Dendritic cell treated with granulocyte-macrophage colony-stimulating factor and Interleukin-4, amounts not matched to agents 40 ng/mL and 50 ng/mL, for 4 days (primary cell): ENCODE measurements at regions not wholly inside any gene's neighbourhood (a gene's known extent, or its start where the extent isn't known, plus 50 kb on each side); places are given as distances from the start of the nearest gene placed in this dataset.

Source experiments
- H3K27ac Mint-ChIP-seq: one replicate; pipeline ENCODE4 v1.8.0; 2022; ENCODE audit warnings: mild to moderate bottlenecking, mixed read lengths
- H3K27me3 Mint-ChIP-seq: one replicate; pipeline ENCODE4 v1.8.0; 2022; ENCODE audit warnings: mild to moderate bottlenecking, mixed read lengths
- H3K36me3 Mint-ChIP-seq: one replicate; pipeline ENCODE4 v1.8.0; 2022; ENCODE audit warnings: low read depth, mixed read lengths
- H3K4me1 Mint-ChIP-seq: one replicate; pipeline ENCODE4 v1.8.0; 2022; ENCODE audit warnings: low read depth, mixed read lengths
- H3K4me3 Mint-ChIP-seq: one replicate; pipeline ENCODE4 v1.8.0; 2022; ENCODE audit warnings: mild to moderate bottlenecking, moderate library complexity, mixed read lengths
- H3K9me3 Mint-ChIP-seq: one replicate; pipeline ENCODE4 v1.8.0; 2022; ENCODE audit warnings: mixed read lengths
- intact Hi-C: fragments of 100-400 bp; cut with micrococcal nuclease; formaldehyde crosslinking; loops from one replicate; pipeline ENCODE4 v1.15.0; 2022

GRCh38 chr11:106276859-106277436 lies 199.5 kb downstream of the AASDHPPT start:
- intact Hi-C loops, result no loop called here
- Mint-ChIP-seq H3K36me3 (no peaks in the 10 kb centered on the region), H3K27me3 (no peaks in the 10 kb centered on the region), H3K4me3 (no peak overlapping the region), H3K9me3 (peaks cover 16% of the 10 kb centered on the region), H3K4me1 (no peaks in the 10 kb centered on the region), H3K27ac (no peak overlapping the region)

DNA sequence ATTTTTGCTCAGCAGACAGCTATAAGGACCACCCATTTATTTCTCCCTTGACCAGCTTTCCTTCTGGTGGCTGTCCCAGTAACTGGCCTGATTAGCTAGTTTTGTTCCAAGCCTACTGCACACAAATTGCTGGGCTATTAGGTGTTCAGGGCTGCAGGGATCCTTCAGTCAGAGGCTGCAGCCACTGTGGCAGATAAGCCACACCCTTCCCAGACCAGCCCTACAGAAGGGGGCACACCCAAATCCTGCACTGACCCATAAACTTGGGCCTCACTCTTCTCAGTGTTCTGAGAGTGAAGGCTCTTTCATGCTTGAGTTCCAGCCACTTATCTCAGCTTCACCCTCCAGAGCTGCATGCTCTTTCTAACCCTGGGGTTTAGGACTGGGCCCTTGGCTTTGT lies 200.0 kb downstream of the AASDHPPT start:
- Mint-ChIP-seq H3K9me3 (peaks cover 18% of the 10 kb centered on the region), H3K4me1 (no peaks in the 10 kb centered on the region), H3K27ac (no peak overlapping the region), H3K36me3 (no peaks in the 10 kb centered on the region), H3K27me3 (no peaks in the 10 kb centered on the region), H3K4me3 (no peak overlapping the region)
- intact Hi-C loops, result no loop called here

DNA sequence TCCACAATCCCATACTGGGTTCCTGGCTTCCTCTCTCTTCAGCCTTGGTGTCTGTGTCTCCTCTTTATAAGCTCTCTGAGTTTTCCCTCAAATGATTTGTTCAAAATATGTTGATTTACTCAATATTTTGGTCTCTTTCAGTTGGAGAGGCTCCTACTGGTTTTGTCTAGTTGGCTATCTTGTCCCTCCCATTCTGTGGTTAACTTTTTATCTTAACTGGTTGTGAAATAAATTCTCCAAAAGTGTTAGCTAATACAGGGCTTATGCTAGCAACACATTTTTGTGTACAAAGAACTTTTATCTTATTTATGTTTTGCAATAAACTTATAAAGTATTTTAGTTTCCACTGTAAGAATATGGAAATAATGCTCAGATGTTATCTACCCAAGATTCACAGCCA lies 200.9 kb downstream of the AASDHPPT start:
- no peaks in the 10 kb centered on the region for H3K4me1 Mint-ChIP-seq
- H3K27ac Mint-ChIP-seq, result no peak overlapping the region
- H3K36me3 Mint-ChIP-seq, result no peaks in the 10 kb centered on the region
- intact Hi-C loops, result no loop called here
- peaks cover 21% of the 10 kb centered on the region for H3K9me3 Mint-ChIP-seq
- H3K4me3 Mint-ChIP-seq, result no peak overlapping the region
- H3K27me3 Mint-ChIP-seq, result no peaks in the 10 kb centered on the region

- Mint-ChIP-seq H3K27ac (no peak overlapping the region), H3K4me3 (no peak overlapping the region), H3K9me3 (peaks cover 25% of the 10 kb centered on the region), H3K27me3 (no peaks in the 10 kb centered on the region), H3K4me1 (no peaks in the 10 kb centered on the region), H3K36me3 (no peaks in the 10 kb centered on the region)
- intact Hi-C loops, result no loop called here
These were observed 202.6 kb downstream of the AASDHPPT start for GRCh38 chr11:106280036-106280435.

DNA sequence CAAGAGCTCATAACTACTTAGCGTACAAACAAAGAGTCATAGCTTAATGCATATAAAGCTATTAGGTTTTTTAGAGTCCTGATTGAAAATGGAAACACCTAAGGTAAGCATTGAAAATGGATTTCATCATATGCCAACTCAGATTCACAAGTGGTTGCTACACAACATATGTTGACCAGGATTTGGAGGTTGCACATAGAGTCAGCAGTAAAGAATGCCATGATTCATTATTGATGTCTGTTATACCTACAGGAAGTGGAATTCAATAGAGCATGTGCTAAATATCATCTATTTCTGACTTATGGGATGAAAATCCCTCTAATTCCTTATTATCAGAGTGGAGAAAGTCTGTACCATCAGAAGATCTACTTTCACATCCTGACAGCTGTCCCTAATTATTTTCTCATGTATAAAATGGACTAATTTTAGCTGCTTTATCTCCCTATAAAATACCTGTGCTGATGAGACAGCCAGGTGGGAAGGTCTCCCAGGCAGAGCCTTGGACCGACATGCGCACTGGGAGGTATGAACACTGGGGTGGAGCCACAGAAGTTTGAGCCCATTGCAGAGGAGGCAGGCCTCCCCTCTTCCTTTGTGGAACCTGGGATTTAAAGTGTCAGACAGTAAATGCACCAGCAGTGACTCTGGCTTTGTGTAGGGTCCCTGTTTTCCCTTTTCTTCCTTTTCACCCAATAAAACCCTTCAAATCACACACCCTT lies 204.2 kb downstream of the AASDHPPT start:
- Mint-ChIP-seq H3K36me3 (no peaks in the 10 kb centered on the region), H3K27me3 (no peaks in the 10 kb centered on the region), H3K9me3 (peaks cover 25% of the 10 kb centered on the region), H3K27ac (no peak overlapping the region), H3K4me1 (no peaks in the 10 kb centered on the region), H3K4me3 (no peak overlapping the region)
- intact Hi-C loops, result no loop called here

- Mint-ChIP-seq H3K27ac (no peak overlapping the region), H3K4me3 (no peak overlapping the region), H3K36me3 (no peaks in the 10 kb centered on the region), H3K9me3 (peaks cover 17% of the 10 kb centered on the region), H3K4me1 (no peaks in the 10 kb centered on the region), H3K27me3 (no peaks in the 10 kb centered on the region)
- intact Hi-C loops, result no loop called here
These were observed 209.5 kb downstream of the AASDHPPT start for GRCh38 chr11:106286881-106287504.

DNA sequence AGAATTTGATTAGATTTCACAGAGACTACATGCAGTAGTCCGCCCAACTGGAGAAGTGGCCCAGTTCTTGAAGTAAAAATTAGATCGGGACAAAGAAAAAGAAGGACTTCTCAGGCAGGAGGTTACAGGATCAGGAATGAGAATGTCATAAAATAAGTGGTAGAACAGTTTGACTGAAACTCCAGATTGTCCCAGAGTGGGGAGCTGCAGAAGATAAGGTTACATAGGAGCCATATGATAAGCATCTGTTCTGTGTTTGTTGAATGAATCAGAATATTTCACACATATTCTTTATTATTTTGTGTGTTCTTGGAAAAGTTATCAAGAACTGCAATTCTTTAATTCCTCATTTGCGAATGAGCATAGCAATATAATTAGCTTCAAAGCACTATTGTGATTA lies 210.6 kb downstream of the AASDHPPT start:
- H3K27me3 Mint-ChIP-seq, result no peaks in the 10 kb centered on the region
- H3K9me3 Mint-ChIP-seq, result peaks cover 9% of the 10 kb centered on the region
- no peaks in the 10 kb centered on the region for H3K4me1 Mint-ChIP-seq
- H3K36me3 Mint-ChIP-seq, result no peaks in the 10 kb centered on the region
- no peak overlapping the region for H3K27ac Mint-ChIP-seq
- H3K4me3 Mint-ChIP-seq, result no peak overlapping the region
- intact Hi-C loops, result no loop called here

DNA sequence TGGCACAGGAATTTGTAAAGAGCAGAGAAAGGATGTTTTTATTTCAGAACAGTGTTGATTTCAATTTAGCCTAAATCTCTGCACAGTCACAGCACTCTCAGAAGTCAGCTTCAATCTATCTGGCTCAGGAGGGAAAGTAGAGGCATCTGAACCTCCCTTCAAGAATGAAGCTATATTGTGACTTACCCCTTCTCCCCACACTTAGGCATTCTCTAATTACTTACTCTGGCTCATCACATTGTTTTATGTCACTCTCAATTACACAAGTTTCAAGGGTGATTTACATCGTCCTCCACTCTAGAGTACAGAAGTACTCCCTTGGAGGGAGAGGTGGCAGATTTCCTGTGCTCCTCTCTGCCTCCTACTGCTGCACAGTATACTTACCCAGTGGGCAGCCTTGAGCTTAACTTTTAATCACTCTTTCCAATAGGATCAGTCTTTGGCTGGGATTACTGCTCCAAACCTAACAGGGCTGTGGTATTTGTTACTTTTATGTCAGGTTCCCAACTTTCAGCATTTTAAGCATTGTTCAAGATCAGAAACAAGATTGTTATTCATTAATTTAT lies 211.4 kb downstream of the AASDHPPT start:
- Mint-ChIP-seq H3K4me1 (no peaks in the 10 kb centered on the region), H3K4me3 (no peak overlapping the region), H3K9me3 (peaks cover under 1% of the 10 kb centered on the region), H3K36me3 (no peaks in the 10 kb centered on the region), H3K27ac (no peak overlapping the region), H3K27me3 (no peaks in the 10 kb centered on the region)
- intact Hi-C loops, result no loop called here

- H3K4me3 Mint-ChIP-seq, result no peak overlapping the region
- intact Hi-C loops, result no loop called here
- no peaks in the 10 kb centered on the region for H3K36me3 Mint-ChIP-seq
- peaks cover 17% of the 10 kb centered on the region for H3K9me3 Mint-ChIP-seq
- H3K27ac Mint-ChIP-seq, result no peak overlapping the region
- no peaks in the 10 kb centered on the region for H3K4me1 Mint-ChIP-seq
- no peaks in the 10 kb centered on the region for H3K27me3 Mint-ChIP-seq
These were observed 215.1 kb downstream of the AASDHPPT start for GRCh38 chr11:106292526-106292925.

GRCh38 chr11:106295974-106296373 lies 218.5 kb downstream of the AASDHPPT start:
- Mint-ChIP-seq H3K27ac (no peak overlapping the region), H3K9me3 (peaks cover 35% of the 10 kb centered on the region), H3K27me3 (no peaks in the 10 kb centered on the region), H3K36me3 (no peaks in the 10 kb centered on the region), H3K4me1 (no peaks in the 10 kb centered on the region), H3K4me3 (no peak overlapping the region)
- intact Hi-C loops, result no loop called here

GRCh38 chr11:106302416-106302815 lies 225.0 kb downstream of the AASDHPPT start:
- no peaks in the 10 kb centered on the region for H3K36me3 Mint-ChIP-seq
- H3K4me1 Mint-ChIP-seq, result no peaks in the 10 kb centered on the region
- H3K27me3 Mint-ChIP-seq, result no peaks in the 10 kb centered on the region
- H3K9me3 Mint-ChIP-seq, result peaks cover 41% of the 10 kb centered on the region
- no peak overlapping the region for H3K4me3 Mint-ChIP-seq
- intact Hi-C loops, result no loop called here
- H3K27ac Mint-ChIP-seq, result no peak overlapping the region

- Mint-ChIP-seq H3K4me1 (no peaks in the 10 kb centered on the region), H3K27ac (no peak overlapping the region), H3K9me3 (peaks cover 22% of the 10 kb centered on the region), H3K27me3 (no peaks in the 10 kb centered on the region), H3K36me3 (no peaks in the 10 kb centered on the region), H3K4me3 (no peak overlapping the region)
- intact Hi-C loops, result no loop called here
These were observed 226.8 kb downstream of the AASDHPPT start for GRCh38 chr11:106304274-106304673.

- Mint-ChIP-seq H3K4me1 (no peaks in the 10 kb centered on the region), H3K27ac (no peak overlapping the region), H3K27me3 (no peaks in the 10 kb centered on the region), H3K9me3 (peaks cover 22% of the 10 kb centered on the region), H3K36me3 (no peaks in the 10 kb centered on the region), H3K4me3 (no peak overlapping the region)
- intact Hi-C loops, result no loop called here
These were observed 228.0 kb downstream of the AASDHPPT start for GRCh38 chr11:106305458-106305857.

- Mint-ChIP-seq H3K4me3 (no peak overlapping the region), H3K4me1 (no peaks in the 10 kb centered on the region), H3K9me3 (peaks cover 22% of the 10 kb centered on the region), H3K27me3 (no peaks in the 10 kb centered on the region), H3K27ac (no peak overlapping the region), H3K36me3 (no peaks in the 10 kb centered on the region)
- intact Hi-C loops, result no loop called here
These were observed 229.5 kb downstream of the AASDHPPT start for GRCh38 chr11:106306942-106307341.
